ENCODE measurements at regions not wholly inside any gene's neighbourhood (a gene's known extent, or its start where the extent isn't known, plus 50 kb on each side); places are given as distances from the start of the nearest gene placed in this dataset.

DNA sequence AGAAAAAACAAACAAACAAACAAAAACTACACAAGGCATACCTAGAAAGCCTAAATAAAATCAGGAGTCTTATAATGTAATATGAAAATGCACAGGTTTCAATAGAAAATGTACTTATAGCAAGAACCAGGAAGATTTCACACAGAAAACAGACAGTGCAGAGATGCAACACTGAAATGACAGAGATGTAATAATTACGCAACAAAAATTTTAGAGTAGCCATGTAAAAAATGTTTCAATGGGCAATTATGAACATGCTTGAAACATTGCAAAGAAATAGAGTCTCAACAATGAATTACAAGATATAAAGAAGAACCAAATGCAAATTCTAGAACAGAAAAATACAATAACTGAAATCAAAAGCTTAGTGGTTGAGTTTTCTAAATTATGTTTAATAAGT is 405.9 kb downstream of the PLK2 start:
- DNase-seq (ENCODE audit: low read depth, low spot score) (no peak), ATAC-seq (no peak)
- no TSS peak for BruUV-seq (replicated peaks)
- CTCF ChIA-PET: no interaction called here
- in situ Hi-C loops (cut with HindIII; ENCODE audit: low pct_unique_long_range_greater_than_20kb, low sequenced_read_pairs): no loop called here
- no peaks in the 10 kb centered on the region for H3K27me3 ChIP-seq (ENCODE audit: control insufficient read depth, insufficient read depth, low read length)
- no peak overlapping the region for H3K4me3 ChIP-seq (ENCODE audit: low read depth in 2 of 2, low read length in 2 of 2)
- no peaks in the 10 kb centered on the region for H3K36me3 ChIP-seq (ENCODE audit: control insufficient read depth, insufficient read depth, low read length)
- no peak overlapping the region for H3K27ac ChIP-seq (ENCODE audit: low read length)
- intact Hi-C loops (cut with micrococcal nuclease; ENCODE audit: unreplicated experiment): no loop called here
- POLR2A ChIA-PET: no interaction called here
- TF ChIP-seq, protein P1, sequence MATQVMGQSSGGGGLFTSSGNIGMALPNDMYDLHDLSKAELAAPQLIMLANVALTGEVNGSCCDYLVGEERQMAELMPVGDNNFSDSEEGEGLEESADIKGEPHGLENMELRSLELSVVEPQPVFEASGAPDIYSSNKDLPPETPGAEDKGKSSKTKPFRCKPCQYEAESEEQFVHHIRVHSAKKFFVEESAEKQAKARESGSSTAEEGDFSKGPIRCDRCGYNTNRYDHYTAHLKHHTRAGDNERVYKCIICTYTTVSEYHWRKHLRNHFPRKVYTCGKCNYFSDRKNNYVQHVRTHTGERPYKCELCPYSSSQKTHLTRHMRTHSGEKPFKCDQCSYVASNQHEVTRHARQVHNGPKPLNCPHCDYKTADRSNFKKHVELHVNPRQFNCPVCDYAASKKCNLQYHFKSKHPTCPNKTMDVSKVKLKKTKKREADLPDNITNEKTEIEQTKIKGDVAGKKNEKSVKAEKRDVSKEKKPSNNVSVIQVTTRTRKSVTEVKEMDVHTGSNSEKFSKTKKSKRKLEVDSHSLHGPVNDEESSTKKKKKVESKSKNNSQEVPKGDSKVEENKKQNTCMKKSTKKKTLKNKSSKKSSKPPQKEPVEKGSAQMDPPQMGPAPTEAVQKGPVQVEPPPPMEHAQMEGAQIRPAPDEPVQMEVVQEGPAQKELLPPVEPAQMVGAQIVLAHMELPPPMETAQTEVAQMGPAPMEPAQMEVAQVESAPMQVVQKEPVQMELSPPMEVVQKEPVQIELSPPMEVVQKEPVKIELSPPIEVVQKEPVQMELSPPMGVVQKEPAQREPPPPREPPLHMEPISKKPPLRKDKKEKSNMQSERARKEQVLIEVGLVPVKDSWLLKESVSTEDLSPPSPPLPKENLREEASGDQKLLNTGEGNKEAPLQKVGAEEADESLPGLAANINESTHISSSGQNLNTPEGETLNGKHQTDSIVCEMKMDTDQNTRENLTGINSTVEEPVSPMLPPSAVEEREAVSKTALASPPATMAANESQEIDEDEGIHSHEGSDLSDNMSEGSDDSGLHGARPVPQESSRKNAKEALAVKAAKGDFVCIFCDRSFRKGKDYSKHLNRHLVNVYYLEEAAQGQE (IDR thresholded peaks at IDR 0.05; ENCODE audit: insufficient read depth in 1 of 2, low read depth in 2 of 2, low read length in 1 of 2): no peak
- TF ChIP-seq SIN3A (IDR thresholded peaks at IDR 0.05; ENCODE audit: borderline replicate concordance, insufficient read depth, low read depth, low read length) (no peak), TCF7L2 (IDR thresholded peaks at IDR 0.05; ENCODE audit: low read depth, low read length) (no peak), POLR2AphosphoS5 (IDR thresholded peaks at IDR 0.05; ENCODE audit: low read depth, low read length) (no peak)
- TF ChIP-seq, protein P2, sequence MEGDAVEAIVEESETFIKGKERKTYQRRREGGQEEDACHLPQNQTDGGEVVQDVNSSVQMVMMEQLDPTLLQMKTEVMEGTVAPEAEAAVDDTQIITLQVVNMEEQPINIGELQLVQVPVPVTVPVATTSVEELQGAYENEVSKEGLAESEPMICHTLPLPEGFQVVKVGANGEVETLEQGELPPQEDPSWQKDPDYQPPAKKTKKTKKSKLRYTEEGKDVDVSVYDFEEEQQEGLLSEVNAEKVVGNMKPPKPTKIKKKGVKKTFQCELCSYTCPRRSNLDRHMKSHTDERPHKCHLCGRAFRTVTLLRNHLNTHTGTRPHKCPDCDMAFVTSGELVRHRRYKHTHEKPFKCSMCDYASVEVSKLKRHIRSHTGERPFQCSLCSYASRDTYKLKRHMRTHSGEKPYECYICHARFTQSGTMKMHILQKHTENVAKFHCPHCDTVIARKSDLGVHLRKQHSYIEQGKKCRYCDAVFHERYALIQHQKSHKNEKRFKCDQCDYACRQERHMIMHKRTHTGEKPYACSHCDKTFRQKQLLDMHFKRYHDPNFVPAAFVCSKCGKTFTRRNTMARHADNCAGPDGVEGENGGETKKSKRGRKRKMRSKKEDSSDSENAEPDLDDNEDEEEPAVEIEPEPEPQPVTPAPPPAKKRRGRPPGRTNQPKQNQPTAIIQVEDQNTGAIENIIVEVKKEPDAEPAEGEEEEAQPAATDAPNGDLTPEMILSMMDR (IDR thresholded peaks at IDR 0.05): no peak
- H3K9me3 ChIP-seq (ENCODE audit: control insufficient read depth, insufficient read depth, low read depth, low read length): peaks cover 8% of the 10 kb centered on the region
- H3K4me1 ChIP-seq (ENCODE audit: control insufficient read depth, insufficient read depth, low read length): no peaks in the 10 kb centered on the region

GRCh38 chr5:58048954-58049353 is 410.9 kb downstream of the PLK2 start:
- intact Hi-C loops (cut with micrococcal nuclease; ENCODE audit: unreplicated experiment) (no loop called here), in situ Hi-C loops (cut with HindIII; ENCODE audit: low pct_unique_long_range_greater_than_20kb, low sequenced_read_pairs) (no loop called here)
- Histone ChIP-seq H3K9me3 (ENCODE audit: control insufficient read depth, insufficient read depth, low read depth, low read length) (no peaks in the 10 kb centered on the region), H3K27me3 (ENCODE audit: control insufficient read depth, insufficient read depth, low read length) (no peaks in the 10 kb centered on the region), H3K27ac (ENCODE audit: low read length) (no peak overlapping the region), H3K36me3 (ENCODE audit: control insufficient read depth, insufficient read depth, low read length) (no peaks in the 10 kb centered on the region), H3K4me3 (ENCODE audit: low read depth in 2 of 2, low read length in 2 of 2) (no peak overlapping the region), H3K4me1 (ENCODE audit: control insufficient read depth, insufficient read depth, low read length) (no peaks in the 10 kb centered on the region)
- ChIA-PET POLR2A (no interaction called here), CTCF (no interaction called here)
- TF ChIP-seq, protein P2 (IDR thresholded peaks at IDR 0.05): no peak
- TF ChIP-seq, protein P1 (IDR thresholded peaks at IDR 0.05; ENCODE audit: insufficient read depth in 1 of 2, low read depth in 2 of 2, low read length in 1 of 2): no peak
- TF ChIP-seq TCF7L2 (IDR thresholded peaks at IDR 0.05; ENCODE audit: low read depth, low read length) (no peak), POLR2AphosphoS5 (IDR thresholded peaks at IDR 0.05; ENCODE audit: low read depth, low read length) (no peak), SIN3A (IDR thresholded peaks at IDR 0.05; ENCODE audit: borderline replicate concordance, insufficient read depth, low read depth, low read length) (no peak)
- DNase-seq (ENCODE audit: low read depth, low spot score) (no peak), ATAC-seq (no peak)
- BruUV-seq (replicated peaks): no TSS peak

Data from Panc1 (cell line).